Fibroblast of mammary gland (primary cell): ENCODE measurements at regions not wholly inside any gene's neighbourhood (a gene's known extent, or its start where the extent isn't known, plus 50 kb on each side); places are given as distances from the start of the nearest gene placed in this dataset.

Source experiments
- DNase-seq: peaks from one replicate; pipeline ENCODE4 v3.0.0-alpha.2; 2010; ENCODE audit warnings: low read depth
- H3K4me3 ChIP-seq: 2 replicates; pipeline ENCODE4 v1.5.1; 2011; ENCODE audit warnings: low read depth, mild to moderate bottlenecking, low read length, moderate library complexity; ENCODE audit not compliant: control insufficient read depth
- CTCF ChIP-seq: conservative IDR thresholded peaks from 2 replicates; pipeline ENCODE4 v1.5.1; 2011; ENCODE audit warnings: low read depth, low read length, inconsistent platforms; ENCODE audit not compliant: control insufficient read depth, insufficient read depth

- H3K4me3 ChIP-seq: no peak overlapping the region
- no peak for TF ChIP-seq CTCF
- peak; percentile 60 for DNase-seq
Measured at GRCh38 chr5:143955141-143955540, 143.2 kb downstream of the HMHB1 start.

GRCh38 chr5:143957455-143957854 lies 145.5 kb downstream of the HMHB1 start:
- TF ChIP-seq CTCF: peak; percentile 43
- no peak overlapping the region for H3K4me3 ChIP-seq
- no peak for DNase-seq

GRCh38 chr5:143962201-143962600 lies 150.2 kb downstream of the HMHB1 start:
- no peak for TF ChIP-seq CTCF
- DNase-seq: no peak
- H3K4me3 ChIP-seq: no peak overlapping the region

- TF ChIP-seq CTCF: no peak
- peak; percentile 37 for DNase-seq
- no peak overlapping the region for H3K4me3 ChIP-seq
Measured at GRCh38 chr5:143964919-143965318, 153.0 kb downstream of the HMHB1 start.

- no peak for TF ChIP-seq CTCF
- H3K4me3 ChIP-seq: no peak overlapping the region
- DNase-seq: no peak
Measured at GRCh38 chr5:143966280-143966679, 154.3 kb downstream of the HMHB1 start.

GRCh38 chr5:143968071-143968878 lies 156.3 kb downstream of the HMHB1 start:
- TF ChIP-seq CTCF: peak; percentile 48
- H3K4me3 ChIP-seq: no peak overlapping the region
- DNase-seq: peak; percentile 94

GRCh38 chr5:143970159-143970558 lies 158.2 kb downstream of the HMHB1 start:
- no peak overlapping the region for H3K4me3 ChIP-seq
- no peak for DNase-seq
- no peak for TF ChIP-seq CTCF
